ENCODE measurements at regions not wholly inside any gene's neighbourhood (a gene's known extent, or its start where the extent isn't known, plus 50 kb on each side); places are given as distances from the start of the nearest gene placed in this dataset.
A peak's percentile ranks its signal among the peaks of the same experiment; 100 is the strongest.

GRCh38 chr4:107183155-107183774 lies 147.2 kb upstream of the DKK2 start:
- POLR2A ChIA-PET = no interaction called here

GRCh38 chr4:107182347-107182746 lies 146.2 kb upstream of the DKK2 start:
- 0 out of 4 replicates have a peak, but pooled peaks cover 0 to 2% of the 10 kb centered on the region in 2 experiments for H3K4me1 ChIP-seq (ENCODE audit: control insufficient read depth in 1 of 2, insufficient read depth in 2 of 2, low read length in 2 of 2)
- no peaks in the 10 kb centered on the region for H3K27me3 ChIP-seq (ENCODE audit: insufficient read depth, low read length)
- ATAC-seq (no peak), DNase-seq (ENCODE audit: low read depth, low spot score) (no peak)
- ChIA-PET POLR2A (no interaction called here), CTCF (interaction anchor here (0.8 to 2.0 kb wide), 5 partner anchors 88 to 916 kb away, joined by 3 to 8 read pairs (median 5); no protein-coding TSS in a partner anchor), RAD21 (ENCODE audit: low non-redundant PET in 1 of 2, low total read pairs in 2 of 2, uncharacterized antibody in 2 of 2, unreplicated experiment in 2 of 2) (no interaction called here)
- no peaks in the 10 kb centered on the region for H3K9me3 ChIP-seq (ENCODE audit: control insufficient read depth in 1 of 2, insufficient read depth in 1 of 2, low read depth in 1 of 2, low read length in 2 of 2)
- no peaks in the 10 kb centered on the region for H4K20me1 ChIP-seq (ENCODE audit: insufficient read depth)
- no peak overlapping the region for H3K9ac ChIP-seq (ENCODE audit: low read length)
- no peak overlapping the region for H3K27ac ChIP-seq (ENCODE audit: low read depth, low read length)
- intact Hi-C loops (cut with micrococcal nuclease) = loop anchor here (1.0 to 10.0 kb wide), 7 partner anchors 88 to 915 kb away; partner anchors contain the start of gene GIMD1
- H3K4me3 ChIP-seq (replicated peaks in 1 of 2; ENCODE audit: low read depth in 1 of 2, low read length in 2 of 2) = no peak overlapping the region
- H3K9me2 ChIP-seq (ENCODE audit: insufficient read depth) = no peaks in the 10 kb centered on the region
- H3K4me2 ChIP-seq (ENCODE audit: low read length) = no peak overlapping the region
- BruUV-seq (replicated peaks) = no TSS peak
- H3K36me3 ChIP-seq (ENCODE audit: control insufficient read depth in 1 of 2, insufficient read depth in 2 of 2, low read length in 2 of 2) = no peaks in the 10 kb centered on the region
- H3K79me2 ChIP-seq (ENCODE audit: insufficient read depth, low read length) = no peaks in the 10 kb centered on the region
- H2AFZ ChIP-seq (ENCODE audit: low read depth, low read length, poor library complexity, severe bottlenecking) = no peak overlapping the region
- no peak for TF ChIP-seq EZH2phosphoT487 (IDR thresholded peaks at IDR 0.05; ENCODE audit: borderline replicate concordance)
- no peak for TF ChIP-seq ZFX (IDR thresholded peaks at IDR 0.05)
- no peak for TF ChIP-seq ATF3 (IDR thresholded peaks at IDR 0.05)
- TF ChIP-seq, protein P1, sequence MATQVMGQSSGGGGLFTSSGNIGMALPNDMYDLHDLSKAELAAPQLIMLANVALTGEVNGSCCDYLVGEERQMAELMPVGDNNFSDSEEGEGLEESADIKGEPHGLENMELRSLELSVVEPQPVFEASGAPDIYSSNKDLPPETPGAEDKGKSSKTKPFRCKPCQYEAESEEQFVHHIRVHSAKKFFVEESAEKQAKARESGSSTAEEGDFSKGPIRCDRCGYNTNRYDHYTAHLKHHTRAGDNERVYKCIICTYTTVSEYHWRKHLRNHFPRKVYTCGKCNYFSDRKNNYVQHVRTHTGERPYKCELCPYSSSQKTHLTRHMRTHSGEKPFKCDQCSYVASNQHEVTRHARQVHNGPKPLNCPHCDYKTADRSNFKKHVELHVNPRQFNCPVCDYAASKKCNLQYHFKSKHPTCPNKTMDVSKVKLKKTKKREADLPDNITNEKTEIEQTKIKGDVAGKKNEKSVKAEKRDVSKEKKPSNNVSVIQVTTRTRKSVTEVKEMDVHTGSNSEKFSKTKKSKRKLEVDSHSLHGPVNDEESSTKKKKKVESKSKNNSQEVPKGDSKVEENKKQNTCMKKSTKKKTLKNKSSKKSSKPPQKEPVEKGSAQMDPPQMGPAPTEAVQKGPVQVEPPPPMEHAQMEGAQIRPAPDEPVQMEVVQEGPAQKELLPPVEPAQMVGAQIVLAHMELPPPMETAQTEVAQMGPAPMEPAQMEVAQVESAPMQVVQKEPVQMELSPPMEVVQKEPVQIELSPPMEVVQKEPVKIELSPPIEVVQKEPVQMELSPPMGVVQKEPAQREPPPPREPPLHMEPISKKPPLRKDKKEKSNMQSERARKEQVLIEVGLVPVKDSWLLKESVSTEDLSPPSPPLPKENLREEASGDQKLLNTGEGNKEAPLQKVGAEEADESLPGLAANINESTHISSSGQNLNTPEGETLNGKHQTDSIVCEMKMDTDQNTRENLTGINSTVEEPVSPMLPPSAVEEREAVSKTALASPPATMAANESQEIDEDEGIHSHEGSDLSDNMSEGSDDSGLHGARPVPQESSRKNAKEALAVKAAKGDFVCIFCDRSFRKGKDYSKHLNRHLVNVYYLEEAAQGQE (IDR thresholded peaks at IDR 0.05; ENCODE audit: low read depth) = no peak
- TF ChIP-seq EGR1 (IDR thresholded peaks at IDR 0.05; ENCODE audit: low read depth) = no peak
- no peak for TF ChIP-seq JUND (IDR thresholded peaks at IDR 0.05)
- TF ChIP-seq SRF (IDR thresholded peaks at IDR 0.05; ENCODE audit: low read depth) = no peak
- no peak for TF ChIP-seq FOSL1 (IDR thresholded peaks at IDR 0.05; ENCODE audit: low read depth)

More at GRCh38 chr4:107183155-107183774, 147.2 kb upstream of the DKK2 start:
- ATAC-seq (peak; percentile 100), DNase-seq (ENCODE audit: low read depth, low spot score) (peak; percentile 55)
- Histone ChIP-seq H2AFZ (ENCODE audit: low read depth, low read length, poor library complexity, severe bottlenecking) (peak overlapping the region; percentile 92), H3K9me2 (ENCODE audit: insufficient read depth) (no peaks in the 10 kb centered on the region), H3K27ac (ENCODE audit: low read depth, low read length) (no peak overlapping the region), H3K4me1 (ENCODE audit: control insufficient read depth in 1 of 2, insufficient read depth in 2 of 2, low read length in 2 of 2) (0 out of 4 replicates have a peak, but pooled peaks cover 0 to 2% of the 10 kb centered on the region in 2 experiments), H3K9ac (ENCODE audit: low read length) (no peak overlapping the region), H3K4me3 (replicated peaks in 1 of 2; ENCODE audit: low read depth in 1 of 2, low read length in 2 of 2) (no peak overlapping the region), H3K27me3 (ENCODE audit: insufficient read depth, low read length) (no peaks in the 10 kb centered on the region), H3K4me2 (ENCODE audit: low read length) (no peak overlapping the region), H3K79me2 (ENCODE audit: insufficient read depth, low read length) (no peaks in the 10 kb centered on the region), H3K9me3 (ENCODE audit: control insufficient read depth in 1 of 2, insufficient read depth in 1 of 2, low read depth in 1 of 2, low read length in 2 of 2) (no peaks in the 10 kb centered on the region), H3K36me3 (ENCODE audit: control insufficient read depth in 1 of 2, insufficient read depth in 2 of 2, low read length in 2 of 2) (no peaks in the 10 kb centered on the region), H4K20me1 (ENCODE audit: insufficient read depth) (no peaks in the 10 kb centered on the region)
- TF ChIP-seq ZFX (IDR thresholded peaks at IDR 0.05) = no peak
- TF ChIP-seq CBX3 (IDR thresholded peaks at IDR 0.05; ENCODE audit: low read depth) = 0 out of 2 replicates have a peak, but pooled peaks have one; percentile 17
- TF ChIP-seq, protein P2, sequence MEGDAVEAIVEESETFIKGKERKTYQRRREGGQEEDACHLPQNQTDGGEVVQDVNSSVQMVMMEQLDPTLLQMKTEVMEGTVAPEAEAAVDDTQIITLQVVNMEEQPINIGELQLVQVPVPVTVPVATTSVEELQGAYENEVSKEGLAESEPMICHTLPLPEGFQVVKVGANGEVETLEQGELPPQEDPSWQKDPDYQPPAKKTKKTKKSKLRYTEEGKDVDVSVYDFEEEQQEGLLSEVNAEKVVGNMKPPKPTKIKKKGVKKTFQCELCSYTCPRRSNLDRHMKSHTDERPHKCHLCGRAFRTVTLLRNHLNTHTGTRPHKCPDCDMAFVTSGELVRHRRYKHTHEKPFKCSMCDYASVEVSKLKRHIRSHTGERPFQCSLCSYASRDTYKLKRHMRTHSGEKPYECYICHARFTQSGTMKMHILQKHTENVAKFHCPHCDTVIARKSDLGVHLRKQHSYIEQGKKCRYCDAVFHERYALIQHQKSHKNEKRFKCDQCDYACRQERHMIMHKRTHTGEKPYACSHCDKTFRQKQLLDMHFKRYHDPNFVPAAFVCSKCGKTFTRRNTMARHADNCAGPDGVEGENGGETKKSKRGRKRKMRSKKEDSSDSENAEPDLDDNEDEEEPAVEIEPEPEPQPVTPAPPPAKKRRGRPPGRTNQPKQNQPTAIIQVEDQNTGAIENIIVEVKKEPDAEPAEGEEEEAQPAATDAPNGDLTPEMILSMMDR (IDR thresholded peaks at IDR 0.05 in 2 of 3, conservative IDR thresholded peaks at IDR 0.05 in 1 of 3; ENCODE audit: borderline replicate concordance in 1 of 3, insufficient read depth in 1 of 3, low read depth in 2 of 3, low read length in 2 of 3) = peak; percentile 66 to 78 (median 75); a peak in 5 of 6 replicates
- peak; percentile 77 for TF ChIP-seq RAD21 (IDR thresholded peaks at IDR 0.05; ENCODE audit: low read depth)
- no TSS peak for BruUV-seq (replicated peaks)
- intact Hi-C loops (cut with micrococcal nuclease) = loop anchor here (2.0 to 10.0 kb wide), 6 partner anchors 88 to 916 kb away; partner anchors contain the start of gene GIMD1
- ChIA-PET CTCF (interaction anchor here (0.8 to 2.0 kb wide), 7 partner anchors 11 to 917 kb away, joined by 3 to 8 read pairs (median 5); no protein-coding TSS in a partner anchor), RAD21 (ENCODE audit: low non-redundant PET in 1 of 2, low total read pairs in 2 of 2, uncharacterized antibody in 2 of 2, unreplicated experiment in 2 of 2) (no interaction called here)
